GM12873 (cell line): ENCODE measurements at regions not wholly inside any gene's neighbourhood (a gene's known extent, or its start where the extent isn't known, plus 50 kb on each side); places are given as distances from the start of the nearest gene placed in this dataset.

ENCODE experiments used
- TF ChIP-seq, protein P1 (sequence below): IDR thresholded peaks from 2 replicates; pipeline ENCODE4 v1.5.1; 2012; ENCODE audit warnings: low read depth, mild to moderate bottlenecking, moderate library complexity, low read length, control low read depth; ENCODE audit not compliant: insufficient read depth; ENCODE audit errors: missing control alignments

DNA sequence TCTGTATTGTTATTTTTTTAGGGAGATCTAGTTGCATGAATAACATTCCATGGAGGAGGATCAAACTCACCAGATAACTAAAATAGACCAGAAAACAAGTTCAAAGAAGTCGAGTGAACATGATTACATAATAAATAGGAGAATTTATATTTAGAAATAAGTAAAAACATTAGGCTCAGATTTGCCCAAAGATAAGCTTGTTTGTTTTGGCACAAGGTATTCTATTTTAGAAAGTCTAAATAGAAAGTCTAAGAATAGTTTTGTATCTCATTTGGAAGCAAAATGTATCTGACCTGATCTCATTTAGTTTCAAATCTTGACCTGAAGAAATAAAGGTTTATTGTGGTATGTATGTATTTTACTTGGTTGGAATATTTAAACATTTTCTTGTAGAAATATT is 670.6 kb upstream of the GALNTL6 start:
- TF ChIP-seq, protein P1, sequence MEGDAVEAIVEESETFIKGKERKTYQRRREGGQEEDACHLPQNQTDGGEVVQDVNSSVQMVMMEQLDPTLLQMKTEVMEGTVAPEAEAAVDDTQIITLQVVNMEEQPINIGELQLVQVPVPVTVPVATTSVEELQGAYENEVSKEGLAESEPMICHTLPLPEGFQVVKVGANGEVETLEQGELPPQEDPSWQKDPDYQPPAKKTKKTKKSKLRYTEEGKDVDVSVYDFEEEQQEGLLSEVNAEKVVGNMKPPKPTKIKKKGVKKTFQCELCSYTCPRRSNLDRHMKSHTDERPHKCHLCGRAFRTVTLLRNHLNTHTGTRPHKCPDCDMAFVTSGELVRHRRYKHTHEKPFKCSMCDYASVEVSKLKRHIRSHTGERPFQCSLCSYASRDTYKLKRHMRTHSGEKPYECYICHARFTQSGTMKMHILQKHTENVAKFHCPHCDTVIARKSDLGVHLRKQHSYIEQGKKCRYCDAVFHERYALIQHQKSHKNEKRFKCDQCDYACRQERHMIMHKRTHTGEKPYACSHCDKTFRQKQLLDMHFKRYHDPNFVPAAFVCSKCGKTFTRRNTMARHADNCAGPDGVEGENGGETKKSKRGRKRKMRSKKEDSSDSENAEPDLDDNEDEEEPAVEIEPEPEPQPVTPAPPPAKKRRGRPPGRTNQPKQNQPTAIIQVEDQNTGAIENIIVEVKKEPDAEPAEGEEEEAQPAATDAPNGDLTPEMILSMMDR = no peak

DNA sequence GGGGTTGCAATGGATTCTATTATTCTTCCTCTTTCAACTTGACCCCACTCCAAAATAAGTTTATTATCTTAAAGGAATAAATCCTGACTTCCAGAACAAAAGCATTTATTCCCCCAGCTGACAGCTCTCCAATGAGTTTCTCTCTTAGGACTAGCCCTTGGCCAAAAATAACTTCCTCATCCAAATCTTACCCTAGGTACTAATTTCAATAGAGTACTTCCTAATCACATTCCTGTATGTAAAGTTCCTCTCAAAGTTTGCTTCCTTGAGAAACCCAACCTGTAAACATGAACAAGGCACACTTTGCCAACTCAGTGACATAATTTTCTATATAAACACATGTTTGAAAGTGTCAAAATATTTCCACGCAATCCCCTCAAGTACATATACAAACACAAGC is 671.2 kb upstream of the GALNTL6 start:
- TF ChIP-seq, protein P1 = no peak

DNA sequence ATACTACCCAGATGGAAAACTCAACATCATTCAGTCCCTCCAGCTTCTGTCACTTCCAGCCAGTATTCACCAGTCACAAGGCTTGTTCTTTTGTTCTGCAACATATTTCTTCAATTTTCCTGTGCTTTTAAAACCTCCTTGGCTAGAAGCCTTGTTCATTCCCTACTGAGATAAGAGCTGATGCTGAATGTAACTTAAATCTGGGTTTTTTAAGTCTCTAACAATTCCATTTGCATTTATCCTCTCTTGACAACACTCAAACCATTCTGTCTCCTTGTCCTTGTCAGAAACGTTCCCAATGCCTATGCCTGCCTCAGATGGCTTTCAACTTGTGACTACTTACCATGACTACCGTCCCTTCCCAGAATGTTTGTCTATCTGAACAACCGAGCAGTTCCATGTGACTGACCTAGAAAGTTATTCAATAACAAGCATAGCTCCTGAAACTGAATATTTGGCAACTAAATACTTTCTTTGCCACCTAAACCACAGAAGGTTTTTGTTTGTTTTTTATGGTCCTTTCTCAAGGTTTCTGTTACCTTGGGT is 682.9 kb upstream of the GALNTL6 start:
- TF ChIP-seq, protein P1 = no peak

DNA sequence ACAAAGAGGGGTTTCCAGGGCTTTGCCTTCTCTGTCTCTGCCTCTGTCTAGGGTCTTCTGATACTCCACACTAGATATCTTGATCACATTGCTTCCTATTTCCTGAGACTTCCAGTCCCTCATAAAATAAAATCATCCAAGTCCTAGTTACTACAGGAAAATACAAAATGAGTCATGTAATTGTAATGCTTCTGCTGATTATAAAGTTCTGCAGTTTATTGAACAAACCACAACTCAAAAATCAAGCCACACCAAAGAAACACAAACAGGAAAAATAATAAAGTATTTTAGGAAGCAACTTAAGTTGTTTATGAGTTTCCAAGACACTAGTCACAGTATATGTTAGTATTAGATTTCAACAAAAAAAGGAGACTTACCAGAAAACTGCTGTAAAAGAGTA is 695.1 kb upstream of the GALNTL6 start:
- TF ChIP-seq, protein P1 = no peak

DNA sequence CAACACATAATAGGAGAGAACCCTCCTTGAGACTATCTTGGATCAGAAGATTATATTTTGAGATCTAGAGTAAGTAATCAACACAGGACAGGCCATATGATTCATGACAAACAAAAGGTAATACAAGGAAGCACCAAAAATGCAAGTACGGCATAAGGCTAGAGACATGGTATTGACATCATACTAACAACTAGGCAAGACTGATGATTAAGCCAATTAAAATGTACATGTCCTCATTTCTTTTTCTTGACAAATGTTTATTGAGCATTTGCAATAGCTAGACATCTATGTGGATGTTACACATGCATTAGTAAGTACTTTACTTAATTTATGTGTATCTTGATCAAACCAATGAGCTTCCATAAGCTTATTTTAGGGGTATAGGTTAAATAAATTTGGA is 695.7 kb upstream of the GALNTL6 start:
- TF ChIP-seq, protein P1 = no peak

DNA sequence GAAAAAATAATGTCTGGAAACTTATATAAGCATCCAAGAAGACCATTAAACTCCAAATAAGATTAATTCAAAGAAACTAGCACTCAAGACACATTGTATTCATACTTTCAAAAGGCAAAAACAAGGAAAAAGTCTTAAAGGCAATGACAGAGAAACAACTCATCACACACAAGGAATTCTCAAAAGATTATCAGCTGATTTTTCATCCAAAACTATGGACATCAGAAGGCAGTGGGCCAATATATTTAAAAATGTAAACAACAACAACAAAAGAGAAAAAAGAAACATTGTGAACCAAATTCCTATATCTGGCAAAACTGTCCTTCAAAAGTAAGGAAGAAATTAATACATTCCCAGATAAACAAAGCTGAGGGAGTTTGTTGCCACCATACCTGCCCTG is 711.4 kb upstream of the GALNTL6 start:
- TF ChIP-seq, protein P1 = no peak

DNA sequence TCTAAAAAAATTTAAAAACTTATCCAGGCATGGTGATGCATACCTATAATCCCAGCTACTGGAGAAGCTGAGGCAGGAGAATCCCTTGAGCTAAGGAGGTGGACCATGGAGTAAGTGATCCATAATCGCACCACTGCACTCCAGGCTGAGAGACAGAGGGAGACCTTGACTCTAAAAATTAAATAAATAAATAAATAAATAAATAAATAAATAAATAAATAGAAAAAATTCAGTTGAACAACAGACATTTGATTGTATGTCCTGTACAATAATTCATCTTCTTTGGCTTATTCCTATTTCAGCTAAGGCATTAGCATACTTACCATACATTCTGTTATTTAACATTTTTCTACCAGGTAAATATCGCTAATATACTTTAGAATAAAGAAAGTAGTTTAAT is 726.1 kb upstream of the GALNTL6 start:
- TF ChIP-seq, protein P1 = no peak

DNA sequence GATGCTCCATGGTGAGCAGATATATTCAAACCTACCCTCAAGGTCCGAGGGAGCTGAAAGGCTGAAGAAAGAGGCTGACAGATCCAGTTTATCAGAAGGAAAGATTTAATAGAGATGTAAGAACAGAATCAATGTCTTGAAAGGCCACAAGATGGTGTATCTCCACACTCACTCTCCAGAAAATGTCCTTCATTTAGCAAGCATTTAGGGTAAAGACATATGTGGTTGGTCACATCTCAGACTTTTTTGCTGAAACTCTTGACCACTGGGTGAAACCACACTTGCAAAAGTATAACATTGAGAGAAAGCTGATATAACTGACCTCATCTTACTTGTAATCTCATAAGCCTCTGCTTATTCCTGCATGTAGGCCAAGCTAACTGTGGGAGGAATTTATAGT is 745.8 kb upstream of the GALNTL6 start:
- TF ChIP-seq, protein P1 = peak; percentile 6
